ENCODE measurements at regions not wholly inside any gene's neighbourhood (a gene's known extent, or its start where the extent isn't known, plus 50 kb on each side); places are given as distances from the start of the nearest gene placed in this dataset.

- Histone ChIP-seq H3K27ac (ENCODE audit: low read length) (no peak overlapping the region), H3K27me3 (replicated peaks in 1 of 2; ENCODE audit: control insufficient read depth in 2 of 2, extremely low read depth in 1 of 2, insufficient read depth in 2 of 2, low read length in 1 of 2) (no peaks in the 10 kb centered on the region), H3K36me3 (ENCODE audit: control insufficient read depth in 2 of 2, extremely low read depth in 1 of 2, insufficient read depth in 1 of 2, low read length in 1 of 2) (no peaks in the 10 kb centered on the region), H3K4me3 (ENCODE audit: control insufficient read depth in 1 of 2, extremely low read depth in 1 of 2, low read length in 1 of 2) (no peak overlapping the region), H3K4me1 (ENCODE audit: control insufficient read depth in 1 of 2, extremely low read depth in 1 of 2, insufficient read depth in 2 of 2, low read length in 2 of 2) (peaks cover 2 to 22% of the 10 kb centered on the region in 2 experiments), H3K9me3 (no peaks in the 10 kb centered on the region)
- WGBS (ENCODE audit: insufficient coverage) = no CpG with 5 or more reads among the region's 5 CpGs
- ChIA-PET POLR2A (no interaction called here), CTCF (interaction anchor here in 1 of 2 donors (1.3 kb wide), 1 partner anchor 281 kb away, joined by 3 read pairs; no protein-coding TSS in a partner anchor)
- no peaks in the 10 kb centered on the region for H3K27me3 Mint-ChIP-seq
- DNase-seq (no peak), ATAC-seq (replicated peaks in 1 of 4) (no peak)
- H3K4me1 Mint-ChIP-seq = peaks cover 32 to 38% (median 37%) of the 10 kb centered on the region in 3 donors
- H3K36me3 Mint-ChIP-seq = no peaks in the 10 kb centered on the region
- no peak overlapping the region for H3K27ac Mint-ChIP-seq
- no peak overlapping the region for H3K4me3 Mint-ChIP-seq
- H3K9me3 Mint-ChIP-seq = no peaks in the 10 kb centered on the region
Measured at GRCh38 chr9:114733816-114734215, 51.8 kb upstream of the TEX48 start.

GRCh38 chr9:114732823-114733222, 50.8 kb upstream of the TEX48 start:
- H3K36me3 Mint-ChIP-seq = peaks cover 5% of the 10 kb centered on the region
- peaks cover 0 to 3% (median 0%) of the 10 kb centered on the region in 3 donors for H3K9me3 Mint-ChIP-seq
- DNase-seq (no peak), ATAC-seq (replicated peaks in 1 of 4) (no peak)
- no peaks in the 10 kb centered on the region for H3K36me3 ChIP-seq (ENCODE audit: control insufficient read depth in 2 of 2, extremely low read depth in 1 of 2, insufficient read depth in 1 of 2, low read length in 1 of 2)
- no peak overlapping the region for H3K27ac Mint-ChIP-seq
- H3K9me3 ChIP-seq = no peaks in the 10 kb centered on the region
- H3K4me1 ChIP-seq (ENCODE audit: control insufficient read depth in 1 of 2, extremely low read depth in 1 of 2, insufficient read depth in 2 of 2, low read length in 2 of 2) = peaks cover 2 to 15% of the 10 kb centered on the region in 2 experiments
- no CpG with 5 or more reads among the region's 3 CpGs for WGBS (ENCODE audit: insufficient coverage)
- ChIA-PET CTCF (interaction anchor here in 1 of 2 donors (1.3 kb wide), 1 partner anchor 282 kb away, joined by 3 read pairs; no protein-coding TSS in a partner anchor), POLR2A (no interaction called here)
- H3K27me3 Mint-ChIP-seq = no peaks in the 10 kb centered on the region
- H3K4me3 Mint-ChIP-seq = no peak overlapping the region
- H3K27me3 ChIP-seq (replicated peaks in 1 of 2; ENCODE audit: control insufficient read depth in 2 of 2, extremely low read depth in 1 of 2, insufficient read depth in 2 of 2, low read length in 1 of 2) = no peaks in the 10 kb centered on the region
- H3K4me3 ChIP-seq (ENCODE audit: control insufficient read depth in 1 of 2, extremely low read depth in 1 of 2, low read length in 1 of 2) = no peak overlapping the region
- peaks cover 26 to 29% (median 28%) of the 10 kb centered on the region in 3 donors for H3K4me1 Mint-ChIP-seq
- H3K27ac ChIP-seq (ENCODE audit: low read length) = no peak overlapping the region
